Uterus (tissue), 3 donors: ENCODE measurements at regions not wholly inside any gene's neighbourhood (a gene's known extent, or its start where the extent isn't known, plus 50 kb on each side); places are given as distances from the start of the nearest gene placed in this dataset.

Experiments
- DNase-seq, 2 donors: peaks; one replicate each; pipeline ENCODE4 v3.0.0-alpha.2; 2019 to 2020
- H3K27ac ChIP-seq, 2 donors: fragments of 200-600 bp; sonication (generic); 1 replicate in 1 of 2; 2 replicates in 1 of 2; pipeline ENCODE4 v1.5.1; 2016 to 2018
- H3K27me3 ChIP-seq, 2 donors: fragments of 200-600 bp; sonication (generic); one replicate each; pipeline ENCODE4 v1.5.1; 2018 to 2019; ENCODE audit warnings: control low read depth in 1 of 2
- H3K36me3 ChIP-seq, 2 donors: fragments of 200-600 bp; sonication (generic); one replicate each; pipeline ENCODE4 v1.5.1; 2019; ENCODE audit warnings: control low read depth in 1 of 2
- H3K4me1 ChIP-seq, 2 donors: fragments of 200-600 bp; sonication (generic); one replicate each; pipeline ENCODE4 v1.5.1; 2018 to 2019; ENCODE audit warnings: control low read depth in 1 of 2
- H3K4me3 ChIP-seq, 2 donors: fragments of 200-600 bp; sonication (generic); 1 replicate in 1 of 2; 2 replicates in 1 of 2; pipeline ENCODE4 v1.5.1; 2018 to 2019; ENCODE audit warnings: mild to moderate bottlenecking in 1 of 2
- H3K9me3 ChIP-seq, 2 donors: fragments of 200-600 bp; sonication (generic); one replicate each; pipeline ENCODE4 v1.5.1; 2019; ENCODE audit warnings: control low read depth in 1 of 2
- CTCF ChIP-seq, 4 experiments: fragments of 200-600 bp in 2 of 4; fragments of 450-650 bp in 2 of 4; sonication (generic) in 2 of 4; IDR thresholded peaks; one replicate each; pipeline ENCODE4 v1.5.1; 2016 to 2019; ENCODE audit warnings: antibody characterized with exemption in 4 of 4, mild to moderate bottlenecking in 2 of 4, moderate library complexity in 1 of 4
- POLR2A ChIP-seq, 2 donors: fragments of 450-650 bp; IDR thresholded peaks; one replicate each; pipeline ENCODE4 v1.6.1; 2016; ENCODE audit warnings: antibody characterized with exemption in 2 of 2, mild to moderate bottlenecking in 1 of 2, moderate library complexity in 1 of 2
- intact Hi-C: fragments of 100-400 bp; cut with DNase I; formaldehyde crosslinking; loops from one replicate; pipeline ENCODE4 v1.15.1; 2023; ENCODE audit warnings: low total_unique reads
- donor health status: DM: yes; HTN: yes; CAD: no.

- TF ChIP-seq POLR2A (IDR thresholded peaks at IDR 0.05): no peak
- TF ChIP-seq CTCF (IDR thresholded peaks at IDR 0.05): no peak
- Histone ChIP-seq H3K9me3 (no peaks in the 10 kb centered on the region), H3K4me3 (no peak overlapping the region), H3K27me3 (no peaks in the 10 kb centered on the region), H3K4me1 (peaks cover 0 to 18% of the 10 kb centered on the region in 2 donors), H3K36me3 (no peaks in the 10 kb centered on the region), H3K27ac (peak overlapping the region in 1 of 2 donors; percentile 78)
- no peak for DNase-seq
- intact Hi-C loops: no loop called here
Measured at GRCh38 chr1:149846042-149846441, 53.3 kb upstream of the BOLA1 start.

DNA sequence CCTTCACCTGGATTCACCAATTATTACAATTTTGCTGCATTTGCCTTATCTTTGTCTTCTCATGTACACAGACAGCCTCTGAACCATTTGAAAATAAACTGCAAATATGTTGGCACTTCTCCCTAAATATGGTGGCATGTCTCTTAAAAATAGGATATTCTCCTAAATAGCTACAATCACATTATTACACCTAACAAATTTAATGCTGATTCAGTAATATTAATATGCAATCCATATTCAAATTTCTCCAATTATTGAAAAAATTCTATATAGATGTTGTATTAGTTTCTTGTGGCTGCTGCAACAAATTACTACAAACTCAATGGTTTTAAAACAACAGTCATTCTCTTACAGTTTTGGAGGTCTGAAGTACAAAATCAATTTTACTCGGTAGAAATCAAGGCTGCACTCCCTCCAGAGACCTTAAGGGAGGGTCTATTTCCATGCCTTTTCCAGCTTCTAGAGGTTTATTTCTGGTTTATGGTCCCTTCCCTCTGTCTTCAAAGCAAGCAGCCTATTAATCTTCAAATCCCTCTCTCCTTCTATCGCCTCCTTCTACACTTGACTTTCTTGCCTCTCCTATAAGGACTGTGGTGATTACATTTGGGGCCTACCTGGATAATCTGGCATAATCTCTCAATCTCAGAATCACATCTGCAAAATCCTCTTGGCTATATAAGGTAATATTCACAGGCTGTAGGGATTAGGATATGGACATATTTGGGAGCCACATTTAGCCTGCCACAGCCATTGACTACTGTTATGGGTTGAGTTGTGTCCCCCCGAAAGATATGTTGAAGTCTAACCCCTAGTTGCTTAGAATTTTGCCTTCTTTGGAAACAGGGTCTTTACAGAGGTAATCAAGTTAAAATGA, 52.5 kb upstream of the BOLA1 start:
- no peak for TF ChIP-seq CTCF (IDR thresholded peaks at IDR 0.05)
- no peak for TF ChIP-seq POLR2A (IDR thresholded peaks at IDR 0.05)
- no peaks in the 10 kb centered on the region for H3K27me3 ChIP-seq
- no peak for DNase-seq
- no peaks in the 10 kb centered on the region for H3K9me3 ChIP-seq
- H3K36me3 ChIP-seq: no peaks in the 10 kb centered on the region
- no peak overlapping the region for H3K27ac ChIP-seq
- intact Hi-C loops: no loop called here
- no peak overlapping the region for H3K4me3 ChIP-seq
- H3K4me1 ChIP-seq: peaks cover 0 to 18% of the 10 kb centered on the region in 2 donors

DNA sequence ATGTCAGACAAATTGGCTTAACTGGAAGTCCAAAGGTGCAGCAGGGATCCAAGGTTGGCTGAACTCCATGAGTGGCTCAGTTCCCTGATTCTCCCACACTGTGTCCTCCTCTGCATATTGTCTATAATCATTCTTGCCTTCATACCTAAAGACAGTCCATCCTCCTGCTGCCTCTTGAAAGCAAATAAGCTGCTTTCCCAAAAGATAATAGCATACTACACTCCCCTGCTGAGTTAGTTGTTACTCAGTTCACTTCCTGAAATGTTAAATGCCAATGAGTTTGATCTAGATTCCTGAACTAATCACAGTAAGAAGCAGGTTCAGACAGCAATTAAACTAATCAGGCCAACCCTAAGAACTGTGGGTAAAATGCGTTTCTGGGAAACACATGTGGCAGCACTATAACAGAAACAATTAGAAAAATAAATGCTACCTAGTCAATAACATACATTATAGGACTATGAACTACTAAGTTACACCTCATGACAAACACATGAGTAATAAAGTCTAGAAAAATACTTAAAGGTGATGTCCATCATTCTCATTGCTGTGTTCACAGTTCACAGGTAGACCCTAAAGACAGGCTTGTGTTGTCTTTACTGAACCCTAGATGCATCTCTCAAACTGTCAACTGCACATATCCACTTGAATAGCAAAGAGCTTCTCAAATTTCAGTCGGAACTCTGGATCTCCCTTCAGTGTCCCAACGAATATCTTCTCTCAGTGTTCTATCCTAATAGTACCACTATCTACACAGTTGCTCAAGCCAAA, 50.8 kb upstream of the BOLA1 start:
- intact Hi-C loops: no loop called here
- Histone ChIP-seq H3K4me1 (peaks cover 0 to 18% of the 10 kb centered on the region in 2 donors), H3K36me3 (no peaks in the 10 kb centered on the region), H3K27me3 (no peaks in the 10 kb centered on the region), H3K9me3 (no peaks in the 10 kb centered on the region), H3K27ac (peak overlapping the region; percentile 10 to 85), H3K4me3 (no peak overlapping the region)
- DNase-seq: no peak
- TF ChIP-seq CTCF (IDR thresholded peaks at IDR 0.05): no peak
- no peak for TF ChIP-seq POLR2A (IDR thresholded peaks at IDR 0.05)

DNA sequence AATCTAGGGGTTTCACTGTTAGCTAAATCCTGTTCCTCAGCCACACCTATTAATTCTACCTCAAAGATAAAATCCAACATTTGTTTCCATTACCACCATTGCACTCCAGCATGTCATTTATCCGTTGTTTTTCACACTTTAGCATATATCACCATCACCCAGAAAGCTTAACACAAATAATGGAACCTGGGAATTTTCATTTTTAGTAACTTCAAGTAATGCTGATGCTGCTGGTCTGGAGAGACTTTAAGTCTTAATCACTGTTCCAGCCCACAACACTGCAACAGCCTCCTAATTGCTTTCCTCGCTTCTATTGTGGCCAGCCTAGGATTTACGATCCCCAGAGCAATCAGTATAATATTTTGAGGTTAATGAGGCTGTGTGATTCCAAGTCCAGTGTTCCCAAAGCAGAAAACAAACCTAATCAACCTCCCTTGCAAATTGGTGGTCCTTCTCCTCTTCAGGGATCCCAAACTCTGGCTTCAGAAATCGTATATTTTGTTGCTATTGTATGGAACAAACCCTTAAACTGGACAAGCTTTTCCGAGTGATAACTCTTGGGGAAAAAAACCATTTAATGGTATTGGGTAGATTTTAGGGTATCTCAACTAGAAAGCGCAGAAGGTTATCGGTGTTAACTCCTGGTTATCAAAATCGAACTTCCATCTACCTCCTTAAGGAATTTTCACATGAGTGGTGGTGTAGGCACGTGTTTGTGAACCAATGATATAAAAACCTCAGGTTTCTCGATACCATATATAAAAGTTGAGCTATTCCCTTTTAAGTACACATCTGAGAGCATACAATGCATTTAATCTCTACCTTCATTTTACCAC, 50.0 kb upstream of the BOLA1 start:
- Histone ChIP-seq H3K4me3 (peak overlapping the region in 1 of 2 donors; percentile 42), H3K4me1 (peaks cover 0 to 18% of the 10 kb centered on the region in 2 donors), H3K27ac (peak overlapping the region; percentile 81 to 85), H3K36me3 (no peaks in the 10 kb centered on the region), H3K27me3 (no peaks in the 10 kb centered on the region), H3K9me3 (no peaks in the 10 kb centered on the region)
- DNase-seq: no peak
- intact Hi-C loops: no loop called here
- no peak for TF ChIP-seq CTCF (IDR thresholded peaks at IDR 0.05)
